IMR-90 (cell line): ENCODE measurements at regions not wholly inside any gene's neighbourhood (a gene's known extent, or its start where the extent isn't known, plus 50 kb on each side); places are given as distances from the start of the nearest gene placed in this dataset.

Experiments
- ATAC-seq: fragments of 200-7000 bp; cut with Tn5 transposase; 2 replicates; pipeline ENCODE4 v1.9.1; 2020; ENCODE audit warnings: low read depth, mild to moderate bottlenecking, moderate library complexity
- BruUV-seq: library from RNA; stranded (reverse); fragments of 400-500 nt; replicated peaks from 2 replicates; lab custom pipeline; 2021; lab: Mats Ljungman, UMichigan
- CTCF ChIA-PET: fragments of 300-600 bp; formaldehyde crosslinking; extraction: SDS; loops from one replicate; lab custom pipeline; 2021; ENCODE audit warnings: antibody characterized with exemption; lab: Yijun Ruan, JAX
- POLR2A ChIA-PET: fragments of 300-600 bp; sonication (Branson Sonifier 250); formaldehyde crosslinking; loops from one replicate; lab custom pipeline; 2022; ENCODE audit warnings: antibody characterized with exemption; ENCODE audit not compliant: unreplicated experiment; lab: Charles Lee
- DNase-seq: peaks from one replicate; pipeline ENCODE4 v3.0.0; 2013
- H2AFZ ChIP-seq: replicated peaks from 2 replicates; pipeline ENCODE3; 2013; ENCODE audit warnings: low read length, mild to moderate bottlenecking; ENCODE audit not compliant: poor library complexity
- H2AK5ac ChIP-seq: 2 replicates; pipeline ENCODE4 v1.6.1; 2013; ENCODE audit warnings: low read depth, low read length, inconsistent platforms
- H2AK9ac ChIP-seq: replicated peaks from 2 replicates; pipeline ENCODE3; 2013; ENCODE audit warnings: mild to moderate bottlenecking, low read depth, low read length, moderate library complexity; ENCODE audit not compliant: poor library complexity
- H2BK120ac ChIP-seq: 2 replicates; pipeline ENCODE4 v1.6.1; 2013; ENCODE audit warnings: low read depth, low read length, inconsistent platforms
- H2BK15ac ChIP-seq: 3 replicates; pipeline ENCODE4 v1.6.1; 2013; ENCODE audit warnings: low read depth, low read length, inconsistent platforms
- H2BK20ac ChIP-seq: 2 replicates; pipeline ENCODE4 v1.6.1; 2013; ENCODE audit warnings: low read depth, mild to moderate bottlenecking, inconsistent platforms, low read length, moderate library complexity
- H2BK5ac ChIP-seq: 2 replicates; pipeline ENCODE4 v1.6.1; 2013; ENCODE audit warnings: mild to moderate bottlenecking, low read depth, low read length, inconsistent platforms; ENCODE audit not compliant: poor library complexity, severe bottlenecking
- H3K14ac ChIP-seq: replicated peaks from 2 replicates; pipeline ENCODE4 v1.6.1; 2013; ENCODE audit warnings: low read depth, low read length, inconsistent platforms
- H3K18ac ChIP-seq: 2 replicates; pipeline ENCODE4 v1.6.1; 2013; ENCODE audit warnings: low read depth, low read length, control low read depth
- H3K23ac ChIP-seq: 2 replicates; pipeline ENCODE4 v1.6.1; 2013; ENCODE audit warnings: low read depth, low read length, inconsistent platforms
- H3K27ac ChIP-seq: 2 replicates; pipeline ENCODE4 v1.5.1; 2013; ENCODE audit warnings: mild to moderate bottlenecking, control low read depth, low read length; ENCODE audit not compliant: insufficient read depth
- H3K27me3 ChIP-seq: 2 replicates; pipeline ENCODE4 v1.6.1; 2013; ENCODE audit warnings: low read length; ENCODE audit not compliant: control insufficient read depth, insufficient read depth
- H3K36me3 ChIP-seq: 2 replicates; pipeline ENCODE4 v1.6.1; 2013; ENCODE audit warnings: low read length, mixed read lengths; ENCODE audit not compliant: control insufficient read depth, insufficient read depth
- H3K4ac ChIP-seq: 2 replicates; pipeline ENCODE4 v1.6.1; 2013; ENCODE audit warnings: low read depth, low read length, inconsistent platforms
- H3K4me1 ChIP-seq: 2 replicates; pipeline ENCODE4 v1.6.1; 2013; ENCODE audit warnings: low read length, mixed read lengths; ENCODE audit not compliant: control insufficient read depth, insufficient read depth
- H3K4me2 ChIP-seq: 2 replicates; pipeline ENCODE4 v1.6.1; 2013; ENCODE audit warnings: low read depth, mild to moderate bottlenecking, control low read depth, low read length, moderate library complexity
- H3K4me3 ChIP-seq: 2 replicates; pipeline ENCODE4 v1.5.1; 2013; ENCODE audit warnings: low read depth, mild to moderate bottlenecking, control low read depth, low read length, moderate library complexity; ENCODE audit not compliant: insufficient read depth
- H3K56ac ChIP-seq: 2 replicates; pipeline ENCODE4 v1.6.1; 2013; ENCODE audit warnings: low read length, inconsistent platforms; ENCODE audit not compliant: insufficient read depth; ENCODE audit errors: extremely low read depth
- H3K79me1 ChIP-seq, 2 experiments: 2 replicates each; pipeline ENCODE4 v1.6.1; 2013; ENCODE audit warnings: low read length in 2 of 2, inconsistent platforms in 1 of 2, low read depth in 1 of 2
- H3K9ac ChIP-seq: 2 replicates; pipeline ENCODE4 v1.6.1; 2013; ENCODE audit warnings: low read depth, low read length, control low read depth
- H3K9me1 ChIP-seq: 2 replicates; pipeline ENCODE4 v1.6.1; 2013; ENCODE audit warnings: low read length, inconsistent platforms; ENCODE audit not compliant: insufficient read depth
- H3K9me3 ChIP-seq: 2 replicates; pipeline ENCODE4 v1.6.1; 2013; ENCODE audit warnings: low read length; ENCODE audit not compliant: control insufficient read depth, insufficient read depth
- H4K20me1 ChIP-seq: 2 replicates; pipeline ENCODE4 v1.6.1; 2013; ENCODE audit warnings: low read length, inconsistent platforms; ENCODE audit not compliant: insufficient read depth
- H4K5ac ChIP-seq: 2 replicates; pipeline ENCODE4 v1.6.1; 2013; ENCODE audit warnings: mild to moderate bottlenecking, low read depth, low read length, control low read depth
- H4K8ac ChIP-seq, 2 experiments: 2 replicates each; pipeline ENCODE4 v1.6.1; 2013; ENCODE audit warnings: low read depth in 2 of 2, low read length in 2 of 2, control low read depth in 1 of 2, inconsistent platforms in 1 of 2
- H4K91ac ChIP-seq: 2 replicates; pipeline ENCODE4 v1.6.1; 2013; ENCODE audit warnings: low read depth, low read length, inconsistent platforms; ENCODE audit not compliant: insufficient read depth
- BHLHE40 ChIP-seq: fragments of 150-350 bp; IDR thresholded peaks from 2 replicates; pipeline ENCODE4 v1.6.1; 2016; ENCODE audit warnings: mild to moderate bottlenecking, low read depth, low read length
- CEBPB ChIP-seq: IDR thresholded peaks from 2 replicates; pipeline ENCODE4 v1.6.1; 2012; ENCODE audit warnings: low read depth, low read length, improper control_type of control experiment
- CHD1 ChIP-seq: IDR thresholded peaks from 2 replicates; pipeline ENCODE4 v1.6.1; 2012; ENCODE audit warnings: low read depth, low read length, improper control_type of control experiment
- CTCF ChIP-seq: conservative IDR thresholded peaks from 2 replicates; pipeline ENCODE4 v1.5.1; 2012; ENCODE audit warnings: mild to moderate bottlenecking, low read depth, low read length, improper control_type of control experiment
- ELK1 ChIP-seq: fragments of 150-350 bp; IDR thresholded peaks from 2 replicates; pipeline ENCODE4 v1.6.1; 2016; ENCODE audit warnings: low read depth, mild to moderate bottlenecking, low read length, moderate library complexity, borderline replicate concordance
- FOS ChIP-seq: fragments of 150-350 bp; IDR thresholded peaks from 2 replicates; pipeline ENCODE4 v1.6.1; 2016; ENCODE audit warnings: low read depth, low read length
- MAFK ChIP-seq: IDR thresholded peaks from 2 replicates; pipeline ENCODE4 v1.6.1; 2012; ENCODE audit warnings: low read depth, low read length, improper control_type of control experiment
- MAZ ChIP-seq: IDR thresholded peaks from 2 replicates; pipeline ENCODE4 v1.6.1; 2012; ENCODE audit warnings: low read depth, mild to moderate bottlenecking, low read length, improper control_type of control experiment, moderate library complexity, borderline replicate concordance
- MXI1 ChIP-seq: IDR thresholded peaks from 2 replicates; pipeline ENCODE4 v1.6.1; 2012; ENCODE audit warnings: low read depth, mild to moderate bottlenecking, low read length, moderate library complexity, borderline replicate concordance
- NFE2L2 ChIP-seq: fragments of 150-350 bp; IDR thresholded peaks from 2 replicates; pipeline ENCODE4 v1.6.1; 2016; ENCODE audit warnings: low read depth, mild to moderate bottlenecking, low read length
- POLR2A ChIP-seq: IDR thresholded peaks from 2 replicates; pipeline ENCODE4 v1.6.1; 2012; ENCODE audit warnings: mild to moderate bottlenecking, low read depth, low read length
- RAD21 ChIP-seq: IDR thresholded peaks from 2 replicates; pipeline ENCODE4 v1.6.1; 2012; ENCODE audit warnings: low read length, improper control_type of control experiment
- RCOR1 ChIP-seq: IDR thresholded peaks from 2 replicates; pipeline ENCODE4 v1.6.1; 2012; ENCODE audit warnings: mild to moderate bottlenecking, low read length, improper control_type of control experiment; ENCODE audit not compliant: insufficient replicate concordance
- RFX5 ChIP-seq: IDR thresholded peaks from 2 replicates; pipeline ENCODE4 v1.8.0; 2012; ENCODE audit warnings: low read depth, mild to moderate bottlenecking, low read length, moderate library complexity
- SMC3 ChIP-seq: fragments of 150-350 bp; IDR thresholded peaks from 2 replicates; pipeline ENCODE4 v1.6.1; 2016; ENCODE audit warnings: low read depth, mild to moderate bottlenecking, antibody characterized with exemption, low read length, moderate library complexity
- USF2 ChIP-seq: fragments of 150-350 bp; IDR thresholded peaks from 2 replicates; pipeline ENCODE4 v1.6.1; 2017; ENCODE audit warnings: mild to moderate bottlenecking, antibody characterized with exemption, low read length, low read depth
- WGBS, 2 experiments: methylation state at CpG; one replicate each; pipeline versions ENCODE4 v1.1.5 to v1.1.7; 2013; ENCODE audit warnings: missing lambda C conversion rate in 2 of 2; ENCODE audit not compliant: insufficient read length in 1 of 2; ENCODE audit errors: extremely low coverage in 2 of 2; 5-methylcytosine and 5-hydroxymethylcytosine counted together
- dilution Hi-C: fragments of 300-500 bp; cut with HindIII; formaldehyde crosslinking; loops from one replicate; pipeline ENCODE4 v1.14.3; 2018; ENCODE audit warnings: low sequenced_read_pairs; ENCODE audit not compliant: unreplicated experiment
- in situ Hi-C: fragments of 300-500 bp; cut with MboI; formaldehyde crosslinking; loops from 3 replicates; pipeline ENCODE4 v1.14.3; 2019; ENCODE audit warnings: low sequenced_read_pairs, inconsistent platforms, mixed read lengths
- intact Hi-C: fragments of 100-400 bp; cut with micrococcal nuclease; formaldehyde crosslinking; loops from 2 replicates; pipeline ENCODE4 v1.10.0; 2022

- dilution Hi-C loops = no loop called here
- H2AK5ac ChIP-seq = no peak overlapping the region
- H4K20me1 ChIP-seq = no peaks in the 10 kb centered on the region
- no peak overlapping the region for H2AFZ ChIP-seq
- no peak overlapping the region for H3K9ac ChIP-seq
- no peak overlapping the region for H4K8ac ChIP-seq
- H3K27me3 ChIP-seq = no peaks in the 10 kb centered on the region
- no peaks in the 10 kb centered on the region for H3K36me3 ChIP-seq
- intact Hi-C loops = no loop called here
- H3K14ac ChIP-seq = no peak overlapping the region
- H3K4me1 ChIP-seq = no peaks in the 10 kb centered on the region
- H4K5ac ChIP-seq = no peak overlapping the region
- no peak overlapping the region for H3K56ac ChIP-seq
- no peak overlapping the region for H4K91ac ChIP-seq
- H3K4me3 ChIP-seq = no peak overlapping the region
- in situ Hi-C loops = no loop called here
- no peak overlapping the region for H3K18ac ChIP-seq
- ChIA-PET CTCF (no interaction called here), POLR2A (no interaction called here)
- H2BK120ac ChIP-seq = no peak overlapping the region
- no peak overlapping the region for H3K4me2 ChIP-seq
- DNase-seq (no peak), ATAC-seq (no peak)
- WGBS, 2 experiments = no CpG with 5 or more reads among the region's 3 CpGs
- no peak overlapping the region for H3K23ac ChIP-seq
- no peak overlapping the region for H3K27ac ChIP-seq
- no peak overlapping the region for H2BK15ac ChIP-seq
- no peak overlapping the region for H2BK5ac ChIP-seq
- no peak overlapping the region for H3K4ac ChIP-seq
- no peaks in the 10 kb centered on the region for H3K79me1 ChIP-seq
- TF ChIP-seq MAFK (no peak), ELK1 (no peak), CTCF (no peak), NFE2L2 (no peak), CEBPB (no peak), BHLHE40 (no peak), USF2 (no peak), CHD1 (no peak), RCOR1 (no peak), RAD21 (no peak), SMC3 (no peak), FOS (no peak), MXI1 (no peak), MAZ (no peak), POLR2A (no peak), RFX5 (no peak)
- no peak overlapping the region for H2BK20ac ChIP-seq
- no peaks in the 10 kb centered on the region for H3K9me1 ChIP-seq
- no TSS peak for BruUV-seq
- no peak overlapping the region for H2AK9ac ChIP-seq
- H3K9me3 ChIP-seq = peaks cover 8% of the 10 kb centered on the region; the same call in 1 of the 2 replicates
Observed at GRCh38 chr15:85992224-85992623, 87.4 kb upstream of the AGBL1 start.
